OCI-LY7 (cell line): ENCODE measurements at regions not wholly inside any gene's neighbourhood (a gene's known extent, or its start where the extent isn't known, plus 50 kb on each side); places are given as distances from the start of the nearest gene placed in this dataset.

Experiments
- BruUV-seq: library from RNA; stranded (reverse); fragments of 400-500 nt; replicated peaks from 2 replicates; lab custom pipeline; 2021; lab: Mats Ljungman, UMichigan
- CTCF ChIA-PET: fragments of 300-600 bp; sonication (Branson Sonifier 250); formaldehyde crosslinking; loops from one replicate; lab custom pipeline; 2022; ENCODE audit warnings: antibody characterized with exemption; ENCODE audit not compliant: unreplicated experiment; lab: Charles Lee
- POLR2A ChIA-PET: fragments of 300-600 bp; sonication (Branson Sonifier 250); formaldehyde crosslinking; loops from one replicate; lab custom pipeline; 2022; ENCODE audit warnings: antibody characterized with exemption; lab: Charles Lee
- DNase-seq: peaks from one replicate; pipeline ENCODE4 v3.0.0-alpha.2; 2015; ENCODE audit warnings: low spot score
- H2AFZ ChIP-seq: fragments of 200-600 bp; sonication (generic), shearing (Covaris generic); 2 replicates; pipeline ENCODE4 v1.6.1; 2014; ENCODE audit warnings: mild to moderate bottlenecking, antibody characterized with exemption, low read length, moderate library complexity
- H3K27ac ChIP-seq: fragments of 200-600 bp; sonication (generic); 2 replicates; pipeline ENCODE4 v1.5.1; 2014; ENCODE audit warnings: mixed run types, low read depth, mild to moderate bottlenecking, moderate library complexity, low read length, inconsistent platforms; ENCODE audit not compliant: poor library complexity, severe bottlenecking
- H3K36me3 ChIP-seq: fragments of 200-600 bp; sonication (generic); 2 replicates; pipeline ENCODE4 v1.6.1; 2014; ENCODE audit warnings: mild to moderate bottlenecking, antibody characterized with exemption, low read length, moderate library complexity, mixed read lengths; ENCODE audit not compliant: insufficient read depth
- H3K4me1 ChIP-seq: fragments of 200-600 bp; sonication (generic); 2 replicates; pipeline ENCODE4 v1.5.1; 2014; ENCODE audit warnings: mild to moderate bottlenecking, low read length; ENCODE audit not compliant: insufficient read depth, poor library complexity, severe bottlenecking
- H3K4me2 ChIP-seq: fragments of 200-600 bp; sonication (generic); 2 replicates; pipeline ENCODE4 v1.6.1; 2014; ENCODE audit warnings: mild to moderate bottlenecking, low read length
- H3K4me3 ChIP-seq: fragments of 200-600 bp; sonication (generic); 2 replicates; pipeline ENCODE4 v1.5.1; 2014; ENCODE audit warnings: mild to moderate bottlenecking, low read depth, low read length; ENCODE audit not compliant: poor library complexity, severe bottlenecking
- H3K79me2 ChIP-seq: fragments of 200-600 bp; sonication (generic); 2 replicates; pipeline ENCODE4 v1.6.1; 2016; ENCODE audit warnings: low read depth, mild to moderate bottlenecking, low read length, moderate library complexity, mixed read lengths; ENCODE audit not compliant: insufficient read depth
- H3K9me2 ChIP-seq: fragments of 200-600 bp; sonication (generic); 2 replicates; pipeline ENCODE4 v1.6.1; 2016; ENCODE audit warnings: mild to moderate bottlenecking, low read length, mixed read lengths; ENCODE audit not compliant: insufficient read depth
- H3K9me3 ChIP-seq: fragments of 200-600 bp; sonication (generic); 2 replicates; pipeline ENCODE4 v1.6.1; 2014; ENCODE audit warnings: mild to moderate bottlenecking, mixed run types, low read length, mixed read lengths
- H4K20me1 ChIP-seq: fragments of 200-600 bp; sonication (generic); 2 replicates; pipeline ENCODE4 v1.6.1; 2014; ENCODE audit warnings: mild to moderate bottlenecking, antibody characterized with exemption, low read length, moderate library complexity, mixed read lengths; ENCODE audit not compliant: insufficient read depth
- EZH2phosphoT487 ChIP-seq: fragments of 200-600 bp; sonication (generic); IDR thresholded peaks from 2 replicates; pipeline ENCODE4 v1.6.1; 2018; ENCODE audit warnings: low read depth, borderline replicate concordance, mild to moderate bottlenecking, mixed run types, antibody characterized with exemption, low read length, moderate library complexity, mixed read lengths
- intact Hi-C: fragments of 100-400 bp; cut with micrococcal nuclease; formaldehyde crosslinking; loops from one replicate; pipeline ENCODE4 v1.10.0; 2022; ENCODE audit not compliant: unreplicated experiment
- TF ChIP-seq, protein P1 (sequence below): fragments of 200-600 bp; sonication (generic); conservative IDR thresholded peaks from 2 replicates; pipeline ENCODE4 v1.5.1; 2014; ENCODE audit warnings: mild to moderate bottlenecking, antibody characterized with exemption, low read length, moderate library complexity, mixed read lengths

DNA sequence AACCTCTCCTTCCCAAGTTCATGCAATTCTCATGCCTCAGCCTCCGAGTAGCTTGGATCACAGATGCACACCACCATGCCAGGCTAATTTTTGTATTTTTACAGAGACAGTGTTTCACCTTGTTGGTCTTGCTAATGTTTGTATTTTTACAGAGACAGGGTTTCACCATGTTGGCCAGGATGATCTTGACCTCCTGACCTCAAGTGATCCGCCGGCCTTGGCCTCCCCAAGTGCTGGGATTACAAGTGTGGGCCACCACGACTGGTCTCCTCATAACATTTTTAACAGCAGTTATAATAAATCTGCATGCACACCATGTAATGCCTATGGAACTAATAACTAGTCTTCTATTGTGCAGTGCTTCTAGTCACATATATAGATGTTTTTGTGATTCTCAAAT, 123.8 kb upstream of the VKORC1L1 start:
- BruUV-seq: no TSS peak
- H3K79me2 ChIP-seq: peaks cover 48% of the 10 kb centered on the region
- H3K4me3 ChIP-seq: no peak overlapping the region
- no peak overlapping the region for H2AFZ ChIP-seq
- H4K20me1 ChIP-seq: peaks cover 6% of the 10 kb centered on the region
- no peaks in the 10 kb centered on the region for H3K9me3 ChIP-seq
- ChIA-PET POLR2A (interaction anchor here (0.6 kb wide), 2 partner anchors 15 to 365 kb away, joined by 3 read pairs; partner anchors contain the start of gene CRCP), CTCF (no interaction called here)
- no peak for DNase-seq
- peak overlapping the region; percentile 75 for H3K4me2 ChIP-seq
- peaks cover 18% of the 10 kb centered on the region for H3K4me1 ChIP-seq
- intact Hi-C loops: no loop called here
- TF ChIP-seq, protein P1, sequence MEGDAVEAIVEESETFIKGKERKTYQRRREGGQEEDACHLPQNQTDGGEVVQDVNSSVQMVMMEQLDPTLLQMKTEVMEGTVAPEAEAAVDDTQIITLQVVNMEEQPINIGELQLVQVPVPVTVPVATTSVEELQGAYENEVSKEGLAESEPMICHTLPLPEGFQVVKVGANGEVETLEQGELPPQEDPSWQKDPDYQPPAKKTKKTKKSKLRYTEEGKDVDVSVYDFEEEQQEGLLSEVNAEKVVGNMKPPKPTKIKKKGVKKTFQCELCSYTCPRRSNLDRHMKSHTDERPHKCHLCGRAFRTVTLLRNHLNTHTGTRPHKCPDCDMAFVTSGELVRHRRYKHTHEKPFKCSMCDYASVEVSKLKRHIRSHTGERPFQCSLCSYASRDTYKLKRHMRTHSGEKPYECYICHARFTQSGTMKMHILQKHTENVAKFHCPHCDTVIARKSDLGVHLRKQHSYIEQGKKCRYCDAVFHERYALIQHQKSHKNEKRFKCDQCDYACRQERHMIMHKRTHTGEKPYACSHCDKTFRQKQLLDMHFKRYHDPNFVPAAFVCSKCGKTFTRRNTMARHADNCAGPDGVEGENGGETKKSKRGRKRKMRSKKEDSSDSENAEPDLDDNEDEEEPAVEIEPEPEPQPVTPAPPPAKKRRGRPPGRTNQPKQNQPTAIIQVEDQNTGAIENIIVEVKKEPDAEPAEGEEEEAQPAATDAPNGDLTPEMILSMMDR: no peak
- TF ChIP-seq EZH2phosphoT487: no peak
- H3K36me3 ChIP-seq: peaks cover 18% of the 10 kb centered on the region
- no peak overlapping the region for H3K27ac ChIP-seq
- H3K9me2 ChIP-seq: no peaks in the 10 kb centered on the region

DNA sequence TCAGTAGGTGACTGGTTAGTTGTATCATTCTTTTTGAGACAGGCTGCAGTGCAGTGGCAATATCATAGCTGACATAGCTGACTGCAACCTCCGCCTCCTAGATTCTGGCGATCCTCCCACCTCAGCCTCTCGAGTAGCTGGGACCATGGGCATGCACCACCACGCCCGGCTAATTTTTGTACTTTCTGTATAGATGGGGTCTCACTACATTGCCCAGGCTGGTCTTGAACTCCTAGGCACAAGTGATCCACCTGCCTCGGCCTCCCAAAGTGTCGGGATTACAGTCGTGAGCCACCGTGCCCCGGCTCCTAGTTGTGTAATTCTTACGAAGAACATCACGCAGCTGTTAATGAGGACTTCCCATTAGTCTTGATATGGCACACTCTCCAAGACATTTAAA, 123.4 kb upstream of the VKORC1L1 start:
- H2AFZ ChIP-seq: no peak overlapping the region
- no peaks in the 10 kb centered on the region for H3K9me2 ChIP-seq
- no peak for DNase-seq
- peaks cover 50% of the 10 kb centered on the region for H3K79me2 ChIP-seq
- intact Hi-C loops: no loop called here
- ChIA-PET CTCF (no interaction called here), POLR2A (interaction anchor here (0.6 kb wide), 1 partner anchor 365 kb away, joined by 3 read pairs; the partner anchor contains the start of gene CRCP)
- BruUV-seq: no TSS peak
- no peak overlapping the region for H3K27ac ChIP-seq
- peaks cover 7% of the 10 kb centered on the region for H4K20me1 ChIP-seq
- H3K4me3 ChIP-seq: peak overlapping the region; percentile 90
- peaks cover 23% of the 10 kb centered on the region for H3K36me3 ChIP-seq
- H3K4me1 ChIP-seq: peaks cover 18% of the 10 kb centered on the region
- no peaks in the 10 kb centered on the region for H3K9me3 ChIP-seq
- peak overlapping the region; percentile 75 for H3K4me2 ChIP-seq
- TF ChIP-seq, protein P1: no peak
- no peak for TF ChIP-seq EZH2phosphoT487
